Tibial nerve (tissue), 3 donors: ENCODE measurements at regions not wholly inside any gene's neighbourhood (a gene's known extent, or its start where the extent isn't known, plus 50 kb on each side); places are given as distances from the start of the nearest gene placed in this dataset.

ENCODE experiments used
- CTCF ChIP-seq, 5 experiments: fragments of 200-600 bp in 3 of 5; fragments of 450-650 bp in 2 of 5; sonication (generic) in 3 of 5; IDR thresholded peaks; one replicate each; pipeline ENCODE4 v1.5.1; 2016 to 2019; ENCODE audit warnings: antibody characterized with exemption in 5 of 5, mild to moderate bottlenecking in 3 of 5, moderate library complexity in 2 of 5
- POLR2A ChIP-seq, 2 donors: fragments of 450-650 bp; IDR thresholded peaks; one replicate each; pipeline ENCODE4 v1.6.1; 2017; ENCODE audit warnings: antibody characterized with exemption in 2 of 2, mild to moderate bottlenecking in 2 of 2, moderate library complexity in 2 of 2

DNA sequence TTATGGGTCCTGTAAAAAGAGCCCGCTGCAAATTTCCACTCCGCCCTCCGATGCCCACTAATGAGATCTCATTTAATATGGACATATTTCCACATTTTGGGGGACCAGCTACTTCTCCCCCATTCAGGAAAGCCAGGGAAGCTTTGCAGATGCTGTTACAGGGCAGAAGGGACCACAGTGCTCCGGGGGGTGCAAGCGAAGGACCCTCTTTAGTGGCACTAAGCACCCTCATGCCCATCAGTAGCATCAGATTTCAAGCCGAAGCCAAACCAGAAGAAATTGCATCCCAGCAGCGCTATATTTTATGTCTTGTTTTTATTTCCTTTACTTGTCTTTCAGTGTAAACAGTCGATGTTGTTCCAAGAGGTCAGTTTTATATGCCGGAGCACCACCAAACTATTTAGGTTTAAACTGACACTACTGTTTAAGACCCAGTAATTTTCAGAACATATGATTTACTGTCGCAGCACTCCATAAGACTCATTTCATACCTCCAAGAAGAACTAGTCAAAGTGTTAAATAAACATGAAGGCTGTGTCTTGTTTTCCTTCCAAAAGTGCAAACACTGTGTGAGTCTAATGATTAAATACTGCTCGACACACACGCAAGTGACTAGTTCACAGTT is 122.2 kb upstream of the MGMT start:
- TF ChIP-seq CTCF (IDR thresholded peaks at IDR 0.05) (no peak), POLR2A (IDR thresholded peaks at IDR 0.05) (no peak)
